GM12878 (cell line): ENCODE measurements at regions not wholly inside any gene's neighbourhood (a gene's known extent, or its start where the extent isn't known, plus 50 kb on each side); places are given as distances from the start of the nearest gene placed in this dataset.

Experiments
- ATAC-seq: fragments of 200-7000 bp; cut with Tn5 transposase; 3 replicates; pipeline ENCODE4 v1.9.1; 2020; ENCODE audit warnings: mild to moderate bottlenecking, moderate library complexity
- BruUV-seq: library from RNA; stranded (reverse); fragments of 400-500 nt; replicated peaks from 2 replicates; lab custom pipeline; 2021; lab: Mats Ljungman, UMichigan
- CTCF ChIA-PET: fragments of 300-600 bp; sonication (Branson Sonifier 250); formaldehyde crosslinking; extraction: SDS; loops from one replicate; lab custom pipeline; 2021; ENCODE audit warnings: inconsistent platforms; lab: Yijun Ruan, JAX
- POLR2A ChIA-PET: fragments of 350-600 bp; formaldehyde crosslinking; extraction: SDS; loops from one replicate; lab custom pipeline; 2021; ENCODE audit warnings: inconsistent platforms; lab: Charles Lee
- RAD21 ChIA-PET: fragments of 300-600 bp; sonication (Branson Sonifier 250); formaldehyde crosslinking; loops from one replicate; lab custom pipeline; 2023; ENCODE audit warnings: antibody characterized with exemption; ENCODE audit not compliant: unreplicated experiment; lab: Charles Lee
- SMC1A ChIA-PET: fragments of 300-600 bp; sonication (Branson Sonifier 250); formaldehyde crosslinking; loops from one replicate; lab custom pipeline; 2023; ENCODE audit not compliant: unreplicated experiment, uncharacterized antibody; lab: Charles Lee
- DNase-seq: peaks from one replicate; pipeline ENCODE4 v3.0.0-alpha.2; 2011; ENCODE audit warnings: low read depth, low spot score
- FAIRE-seq: peaks from 3 replicates; lab custom pipeline; 2011; peaks lifted over from hg19 to GRCh38; lab: Jason Lieb, UNC
- H2AFZ ChIP-seq: 2 replicates; pipeline ENCODE4 v1.6.0; 2011; ENCODE audit warnings: low read depth, low read length, control low read depth; ENCODE audit not compliant: control insufficient read depth
- H3K27ac ChIP-seq: 2 replicates; pipeline ENCODE4 v1.5.1; 2011; ENCODE audit warnings: control low read depth; ENCODE audit not compliant: control insufficient read depth, insufficient read depth
- H3K27me3 ChIP-seq, 2 experiments: replicated peaks in 1 of 2; 2 replicates each; pipeline versions ENCODE4 v1.6.0 to v1.6.1; 2011; ENCODE audit warnings: low read length in 1 of 2; ENCODE audit not compliant: control insufficient read depth in 2 of 2, insufficient read depth in 2 of 2
- H3K36me3 ChIP-seq, 2 experiments: 2 replicates each; pipeline ENCODE4 v1.5.1; 2011; ENCODE audit warnings: low read length in 1 of 2; ENCODE audit not compliant: control insufficient read depth in 2 of 2, insufficient read depth in 2 of 2
- H3K4me1 ChIP-seq: 2 replicates; pipeline ENCODE4 v1.6.1; 2011; ENCODE audit warnings: mild to moderate bottlenecking, low read length, moderate library complexity, mixed read lengths; ENCODE audit not compliant: control insufficient read depth, insufficient read depth
- H3K4me2 ChIP-seq: 2 replicates; pipeline ENCODE4 v1.6.0; 2011; ENCODE audit warnings: control low read depth; ENCODE audit not compliant: control insufficient read depth, insufficient read depth
- H3K4me3 ChIP-seq: fragments of 200-600 bp; sonication (generic); 2 replicates; pipeline ENCODE4 v1.5.1; 2016
- H3K79me2 ChIP-seq: 2 replicates; pipeline ENCODE4 v1.6.0; 2011; ENCODE audit warnings: low read length; ENCODE audit not compliant: control insufficient read depth, insufficient read depth
- H3K9ac ChIP-seq: 2 replicates; pipeline ENCODE4 v1.8.0; 2011; ENCODE audit warnings: low read length, control low read depth, mixed read lengths; ENCODE audit not compliant: control insufficient read depth, insufficient read depth
- H3K9me3 ChIP-seq: replicated peaks from 3 replicates; pipeline ENCODE4 v1.5.1; 2011; ENCODE audit warnings: mild to moderate bottlenecking, low read length; ENCODE audit not compliant: control insufficient read depth, insufficient read depth
- H4K20me1 ChIP-seq: 2 replicates; pipeline ENCODE4 v1.6.0; 2011; ENCODE audit not compliant: control insufficient read depth, insufficient read depth
- ASH2L ChIP-seq: fragments of 300-600, 200-600 bp; sonication (generic); IDR thresholded peaks from 2 replicates; pipeline ENCODE4 v1.6.1; 2017; ENCODE audit warnings: low read depth, mild to moderate bottlenecking, borderline replicate concordance
- ETV6 ChIP-seq, 2 experiments: fragments of 450-650 bp in 1 of 2; IDR thresholded peaks in 1 of 2; conservative IDR thresholded peaks in 1 of 2; 2 replicates each; pipeline ENCODE4 v1.6.1; 2014; ENCODE audit warnings: antibody characterized with exemption in 1 of 2, borderline replicate concordance in 1 of 2, low read depth in 1 of 2, mild to moderate bottlenecking in 1 of 2, moderate library complexity in 1 of 2
- NFXL1 ChIP-seq: fragments of 450-650 bp; IDR thresholded peaks from 2 replicates; pipeline ENCODE4 v1.6.1; 2017; ENCODE audit warnings: antibody characterized with exemption, mild to moderate bottlenecking, borderline replicate concordance
- NR2C2 ChIP-seq: IDR thresholded peaks from 2 replicates; pipeline ENCODE4 v1.6.1; 2011; ENCODE audit warnings: borderline replicate concordance, low read depth; ENCODE audit not compliant: control insufficient read depth, insufficient read length
- SIX5 ChIP-seq: IDR thresholded peaks from 2 replicates; pipeline ENCODE4 v1.6.1; 2011; ENCODE audit warnings: mild to moderate bottlenecking, low read depth, low read length, moderate library complexity; ENCODE audit not compliant: severe bottlenecking
- TCF12 ChIP-seq: IDR thresholded peaks from 2 replicates; pipeline ENCODE4 v1.6.1; 2011; ENCODE audit warnings: low read depth, mild to moderate bottlenecking, low read length
- ZNF622 ChIP-seq: fragments of 450-650 bp; IDR thresholded peaks from 2 replicates; pipeline ENCODE4 v1.6.1; 2017; ENCODE audit warnings: mild to moderate bottlenecking, inconsistent platforms
- WGBS: methylation state at CpG from one replicate; pipeline ENCODE4 v1.1.6; 2016; ENCODE audit warnings: low lambda C conversion rate; ENCODE audit not compliant: insufficient replicate concordance, insufficient coverage; ENCODE audit errors: missing lambda C conversion rate; 5-methylcytosine and 5-hydroxymethylcytosine counted together
- in situ Hi-C: fragments of 300-500 bp; cut with MboI; formaldehyde crosslinking; loops from 9 replicates; pipeline ENCODE4 v1.14.3; 2018; ENCODE audit warnings: mixed read lengths
- intact Hi-C: fragments of 100-400 bp; cut with micrococcal nuclease; formaldehyde crosslinking; loops from one replicate; pipeline ENCODE4 v1.14.2; 2022; ENCODE audit not compliant: unreplicated experiment
- TF ChIP-seq, protein P1 (sequence below): fragments of 450-650 bp; conservative IDR thresholded peaks from 2 replicates; pipeline ENCODE4 v1.6.1; 2017; ENCODE audit warnings: mild to moderate bottlenecking, moderate library complexity
- TF ChIP-seq, protein P2 (sequence below): fragments of 450-650 bp; IDR thresholded peaks from 2 replicates; pipeline ENCODE4 v1.6.1; 2017; ENCODE audit warnings: borderline replicate concordance

DNA sequence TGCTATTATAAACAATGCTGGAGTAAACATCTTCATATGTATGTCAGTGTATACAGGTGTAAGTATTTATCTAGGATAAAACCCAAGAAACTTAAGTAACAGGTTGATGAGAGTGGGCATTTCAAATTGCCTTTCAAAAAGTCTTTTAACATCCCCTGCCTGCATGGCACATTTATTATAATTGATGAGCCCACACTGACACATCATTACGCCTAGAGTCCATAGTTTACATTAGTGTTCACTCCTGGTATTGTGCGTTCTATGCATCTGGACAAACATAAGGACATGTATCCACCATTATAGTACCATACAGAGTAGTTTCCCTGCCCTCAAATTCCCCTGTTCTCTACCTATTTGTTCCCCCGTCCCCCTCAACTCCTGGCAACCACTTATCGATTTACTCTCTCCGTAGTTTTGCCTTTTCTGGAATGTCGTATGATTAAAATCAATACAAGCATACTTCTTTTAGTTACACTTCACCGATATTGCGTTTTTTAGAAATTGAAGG, 53.7 kb downstream of the NACA2 start:
- H3K27ac ChIP-seq: no peak overlapping the region
- H3K9ac ChIP-seq: no peak overlapping the region
- no peak overlapping the region for H3K4me2 ChIP-seq
- SMC1A ChIA-PET: interaction anchor here (1.1 to 1.3 kb wide), 2 partner anchors 38 to 98 kb away, joined by 3 to 4 read pairs; no protein-coding TSS in a partner anchor
- WGBS: 53% methylated on average over 8 of the region's 8 CpGs
- no TSS peak for BruUV-seq
- RAD21 ChIA-PET: no interaction called here
- intact Hi-C loops: no loop called here
- POLR2A ChIA-PET: no interaction called here
- H3K27me3 ChIP-seq: no peaks in the 10 kb centered on the region
- no peaks in the 10 kb centered on the region for H3K36me3 ChIP-seq
- no peaks in the 10 kb centered on the region for H3K4me1 ChIP-seq
- ATAC-seq (no peak), DNase-seq (no peak), FAIRE-seq (no peak)
- H3K9me3 ChIP-seq: no peaks in the 10 kb centered on the region; the same call in 2 of the 3 replicates
- H4K20me1 ChIP-seq: no peaks in the 10 kb centered on the region
- no peak overlapping the region for H2AFZ ChIP-seq
- CTCF ChIA-PET: interaction anchor here (0.8 kb wide), 1 partner anchor 65 kb away, joined by 3 read pairs; no protein-coding TSS in a partner anchor
- no peak overlapping the region for H3K4me3 ChIP-seq
- TF ChIP-seq ASH2L: no peak
- peak in 1 of 2 experiments; percentile 36; a peak in 1 of 4 replicates for TF ChIP-seq ETV6 (conservative IDR thresholded peaks at IDR 0.05 in 1 of 2, IDR thresholded peaks at IDR 0.05 in 1 of 2; ENCODE audit: borderline replicate concordance in 1 of 2, low read depth in 1 of 2)
- no peak for TF ChIP-seq NFXL1
- TF ChIP-seq, all 136 proteins: peak for 1
- in situ Hi-C loops: no loop called here
- no peaks in the 10 kb centered on the region for H3K79me2 ChIP-seq

DNA sequence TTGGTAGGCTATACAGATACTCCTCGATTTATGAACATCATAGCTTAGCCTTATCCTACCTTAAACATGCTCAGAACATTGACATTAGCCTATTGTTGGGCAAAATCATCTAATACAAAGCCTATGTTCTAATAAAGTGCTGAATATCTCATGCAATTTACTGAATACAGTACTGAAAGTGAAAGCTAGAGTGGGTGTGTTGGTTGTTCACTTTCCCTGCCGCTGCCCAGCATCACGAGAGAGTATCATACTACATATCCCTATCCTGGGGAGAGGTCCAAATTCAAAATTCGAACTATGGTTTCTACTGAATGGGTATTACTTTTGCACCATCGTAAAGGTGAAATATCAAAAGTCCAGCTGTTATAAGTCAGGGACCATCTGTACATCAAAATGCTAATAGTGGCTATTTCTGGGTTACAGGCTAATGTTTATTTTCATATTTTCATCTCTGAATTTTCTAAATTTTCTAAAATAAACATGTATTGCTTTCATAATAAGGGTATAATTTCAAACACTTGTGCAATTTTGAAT, 54.5 kb downstream of the NACA2 start:
- POLR2A ChIA-PET: no interaction called here
- Histone ChIP-seq H3K4me2 (no peak overlapping the region; the same call in 1 of the 2 replicates), H2AFZ (peak overlapping the region; percentile 46), H3K27me3 (no peaks in the 10 kb centered on the region), H3K9me3 (no peaks in the 10 kb centered on the region; the same call in 2 of the 3 replicates), H3K4me1 (no peaks in the 10 kb centered on the region), H3K9ac (no peak overlapping the region), H3K36me3 (no peaks in the 10 kb centered on the region), H3K4me3 (no peak overlapping the region; the same call in 1 of the 2 replicates), H3K79me2 (no peaks in the 10 kb centered on the region), H4K20me1 (no peaks in the 10 kb centered on the region), H3K27ac (no peak overlapping the region)
- RAD21 ChIA-PET: no interaction called here
- CTCF ChIA-PET: interaction anchor here (0.8 to 1.0 kb wide), 2 partner anchors 11 to 64 kb away, joined by 3 read pairs; no protein-coding TSS in a partner anchor
- SMC1A ChIA-PET: interaction anchor here (1.1 to 1.3 kb wide), 3 partner anchors 38 to 99 kb away, joined by 3 to 4 read pairs (median 4); no protein-coding TSS in a partner anchor
- 27% methylated on average over 5 of the region's 5 CpGs for WGBS
- no TSS peak for BruUV-seq
- FAIRE-seq (no peak), ATAC-seq (peak; percentile 67), DNase-seq (no peak)
- in situ Hi-C loops (no loop called here), intact Hi-C loops (no loop called here)
- TF ChIP-seq, protein P1, sequence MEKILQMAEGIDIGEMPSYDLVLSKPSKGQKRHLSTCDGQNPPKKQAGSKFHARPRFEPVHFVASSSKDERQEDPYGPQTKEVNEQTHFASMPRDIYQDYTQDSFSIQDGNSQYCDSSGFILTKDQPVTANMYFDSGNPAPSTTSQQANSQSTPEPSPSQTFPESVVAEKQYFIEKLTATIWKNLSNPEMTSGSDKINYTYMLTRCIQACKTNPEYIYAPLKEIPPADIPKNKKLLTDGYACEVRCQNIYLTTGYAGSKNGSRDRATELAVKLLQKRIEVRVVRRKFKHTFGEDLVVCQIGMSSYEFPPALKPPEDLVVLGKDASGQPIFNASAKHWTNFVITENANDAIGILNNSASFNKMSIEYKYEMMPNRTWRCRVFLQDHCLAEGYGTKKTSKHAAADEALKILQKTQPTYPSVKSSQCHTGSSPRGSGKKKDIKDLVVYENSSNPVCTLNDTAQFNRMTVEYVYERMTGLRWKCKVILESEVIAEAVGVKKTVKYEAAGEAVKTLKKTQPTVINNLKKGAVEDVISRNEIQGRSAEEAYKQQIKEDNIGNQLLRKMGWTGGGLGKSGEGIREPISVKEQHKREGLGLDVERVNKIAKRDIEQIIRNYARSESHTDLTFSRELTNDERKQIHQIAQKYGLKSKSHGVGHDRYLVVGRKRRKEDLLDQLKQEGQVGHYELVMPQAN: 0 out of 2 replicates have a peak, but pooled peaks have one; percentile 33
- TF ChIP-seq SIX5: no peak
- no peak for TF ChIP-seq ZNF622
- TF ChIP-seq NR2C2: no peak
- no peak for TF ChIP-seq TCF12
- TF ChIP-seq, protein P2, sequence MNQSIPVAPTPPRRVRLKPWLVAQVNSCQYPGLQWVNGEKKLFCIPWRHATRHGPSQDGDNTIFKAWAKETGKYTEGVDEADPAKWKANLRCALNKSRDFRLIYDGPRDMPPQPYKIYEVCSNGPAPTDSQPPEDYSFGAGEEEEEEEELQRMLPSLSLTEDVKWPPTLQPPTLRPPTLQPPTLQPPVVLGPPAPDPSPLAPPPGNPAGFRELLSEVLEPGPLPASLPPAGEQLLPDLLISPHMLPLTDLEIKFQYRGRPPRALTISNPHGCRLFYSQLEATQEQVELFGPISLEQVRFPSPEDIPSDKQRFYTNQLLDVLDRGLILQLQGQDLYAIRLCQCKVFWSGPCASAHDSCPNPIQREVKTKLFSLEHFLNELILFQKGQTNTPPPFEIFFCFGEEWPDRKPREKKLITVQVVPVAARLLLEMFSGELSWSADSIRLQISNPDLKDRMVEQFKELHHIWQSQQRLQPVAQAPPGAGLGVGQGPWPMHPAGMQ: no peak
